ENCODE measurements at regions not wholly inside any gene's neighbourhood (a gene's known extent, or its start where the extent isn't known, plus 50 kb on each side); places are given as distances from the start of the nearest gene placed in this dataset.
"Not testable (repeated sequence)": the region's sequence is repeated elsewhere in the genome, so short reads cannot be mapped to it uniquely, and the experiment has no call there.

GRCh38 chr6:9704989-9705388, 709.9 kb downstream of the TFAP2A start:
- H3K4me3 ChIP-seq (ENCODE audit: low read depth, low read length), result no peak overlapping the region
- no peaks in the 10 kb centered on the region for H3K27me3 ChIP-seq (ENCODE audit: control insufficient read depth, insufficient read depth, low read length)
- no peak for TF ChIP-seq CTCF (IDR thresholded peaks at IDR 0.05; ENCODE audit: low read depth, low read length)
- CTCF ChIA-PET, result no interaction called here
- no peak for DNase-seq (ENCODE audit: low read depth, low spot score)
- no peak overlapping the region for H3K27ac ChIP-seq (ENCODE audit: low read depth, low read length)
- peaks cover 5% of the 10 kb centered on the region for H3K9me3 ChIP-seq (ENCODE audit: control insufficient read depth, insufficient read depth, low read length)
- POLR2A ChIA-PET, result no interaction called here

- H3K27me3 ChIP-seq (ENCODE audit: control insufficient read depth, insufficient read depth, low read length), result no peaks in the 10 kb centered on the region
- ChIA-PET CTCF (interaction anchor here (1.0 kb wide), 1 partner anchor 727 kb away, joined by 4 read pairs; no protein-coding TSS in a partner anchor), POLR2A (no interaction called here)
- H3K27ac ChIP-seq (ENCODE audit: low read depth, low read length), result no peak overlapping the region
- no peak for DNase-seq (ENCODE audit: low read depth, low spot score)
- TF ChIP-seq CTCF (IDR thresholded peaks at IDR 0.05; ENCODE audit: low read depth, low read length), result no peak
- peaks cover 5% of the 10 kb centered on the region for H3K9me3 ChIP-seq (ENCODE audit: control insufficient read depth, insufficient read depth, low read length)
- no peak overlapping the region for H3K4me3 ChIP-seq (ENCODE audit: low read depth, low read length)
Measured at GRCh38 chr6:9702914-9703313, 712.0 kb downstream of the TFAP2A start.

- TF ChIP-seq CTCF (IDR thresholded peaks at IDR 0.05; ENCODE audit: low read depth, low read length), result no peak
- no peaks in the 10 kb centered on the region for H3K27me3 ChIP-seq (ENCODE audit: control insufficient read depth, insufficient read depth, low read length)
- POLR2A ChIA-PET, result no interaction called here
Measured at GRCh38 chr6:9699888-9700287, 715.0 kb downstream of the TFAP2A start.

GRCh38 chr6:9697263-9697931, 717.5 kb downstream of the TFAP2A start:
- POLR2A ChIA-PET, result no interaction called here
- no peak overlapping the region for H3K4me3 ChIP-seq (ENCODE audit: low read depth, low read length)
- no peak for DNase-seq (ENCODE audit: low read depth, low spot score)
- TF ChIP-seq CTCF (IDR thresholded peaks at IDR 0.05; ENCODE audit: low read depth, low read length), result no peak
- no peaks in the 10 kb centered on the region; the same call in 1 of the 2 replicates for H3K9me3 ChIP-seq (ENCODE audit: control insufficient read depth, insufficient read depth, low read length)
- CTCF ChIA-PET, result no interaction called here
- H3K27ac ChIP-seq (ENCODE audit: low read depth, low read length), result no peak overlapping the region
- H3K27me3 ChIP-seq (ENCODE audit: control insufficient read depth, insufficient read depth, low read length), result no peaks in the 10 kb centered on the region

More at GRCh38 chr6:9699888-9700287, 715.0 kb downstream of the TFAP2A start:
- Histone ChIP-seq H3K4me3 (ENCODE audit: low read depth, low read length) (no peak overlapping the region), H3K9me3 (ENCODE audit: control insufficient read depth, insufficient read depth, low read length) (no peaks in the 10 kb centered on the region; the same call in 1 of the 2 replicates), H3K27ac (ENCODE audit: low read depth, low read length) (no peak overlapping the region)
- DNase-seq (ENCODE audit: low read depth, low spot score), result no peak
- CTCF ChIA-PET, result no interaction called here

- Histone ChIP-seq H3K4me3 (ENCODE audit: low read depth, low read length) (no peak overlapping the region), H3K27me3 (ENCODE audit: control insufficient read depth, insufficient read depth, low read length) (no peaks in the 10 kb centered on the region), H3K9me3 (ENCODE audit: control insufficient read depth, insufficient read depth, low read length) (no peaks in the 10 kb centered on the region), H3K27ac (ENCODE audit: low read depth, low read length) (no peak overlapping the region)
- DNase-seq (ENCODE audit: low read depth, low spot score), result no peak
- ChIA-PET POLR2A (no interaction called here), CTCF (no interaction called here)
- no peak for TF ChIP-seq CTCF (IDR thresholded peaks at IDR 0.05; ENCODE audit: low read depth, low read length)
Measured at GRCh38 chr6:9690388-9690787, 724.5 kb downstream of the TFAP2A start.

- DNase-seq (ENCODE audit: low read depth, low spot score); CTCF ChIA-PET; H3K4me3 ChIP-seq (ENCODE audit: low read depth, low read length); H3K9me3 ChIP-seq (ENCODE audit: control insufficient read depth, insufficient read depth, low read length); H3K27me3 ChIP-seq (ENCODE audit: control insufficient read depth, insufficient read depth, low read length); H3K27ac ChIP-seq (ENCODE audit: low read depth, low read length): not testable (repeated sequence)
- POLR2A ChIA-PET, result interaction anchor here (0.6 kb wide), 1 partner anchor 1429 kb away, joined by 3 read pairs; no protein-coding TSS in a partner anchor
Measured at GRCh38 chr6:9680727-9681126, 734.1 kb downstream of the TFAP2A start.
